Astrocyte (in vitro differentiated cells and primary cell): ENCODE measurements at regions not wholly inside any gene's neighbourhood (a gene's known extent, or its start where the extent isn't known, plus 50 kb on each side); places are given as distances from the start of the nearest gene placed in this dataset.

Experiments
- DNase-seq: peaks from one replicate; pipeline ENCODE4 v3.0.0-alpha.2; 2010; ENCODE audit warnings: low read depth
- FAIRE-seq: peaks from 2 replicates; lab custom pipeline; 2011; peaks lifted over from hg19 to GRCh38; lab: Jason Lieb, UNC
- H2AFZ ChIP-seq: 2 replicates; pipeline ENCODE4 v1.6.0; 2012; ENCODE audit warnings: low read depth, low read length, inconsistent platforms
- H3K27ac ChIP-seq: 2 replicates; pipeline ENCODE4 v1.5.1; 2011; ENCODE audit warnings: low read depth, low read length, inconsistent platforms
- H3K27me3 ChIP-seq: 2 replicates; pipeline ENCODE4 v1.6.0; 2011; ENCODE audit warnings: low read length, inconsistent platforms; ENCODE audit not compliant: insufficient read depth
- H3K36me3 ChIP-seq: 2 replicates; pipeline ENCODE4 v1.5.1; 2011; ENCODE audit warnings: low read length, inconsistent platforms; ENCODE audit not compliant: insufficient read depth
- H3K4me1 ChIP-seq: 2 replicates; pipeline ENCODE4 v1.5.1; 2011; ENCODE audit warnings: low read length, inconsistent platforms; ENCODE audit not compliant: insufficient read depth
- H3K4me2 ChIP-seq: 2 replicates; pipeline ENCODE4 v1.6.0; 2012; ENCODE audit warnings: low read length, inconsistent platforms
- H3K4me3 ChIP-seq: 2 replicates; pipeline ENCODE4 v1.5.1; 2011; ENCODE audit warnings: low read depth, mild to moderate bottlenecking, low read length, inconsistent platforms; ENCODE audit not compliant: insufficient read depth
- H3K79me2 ChIP-seq: 2 replicates; pipeline ENCODE4 v1.6.0; 2012; ENCODE audit warnings: mild to moderate bottlenecking, low read length, inconsistent platforms; ENCODE audit not compliant: insufficient read depth
- H3K9ac ChIP-seq: 2 replicates; pipeline ENCODE4 v1.6.0; 2012; ENCODE audit warnings: mild to moderate bottlenecking, low read length, inconsistent platforms
- H3K9me3 ChIP-seq: 2 replicates; pipeline ENCODE4 v1.5.1; 2012; ENCODE audit warnings: low read depth, mild to moderate bottlenecking, low read length, inconsistent platforms; ENCODE audit not compliant: insufficient read depth
- H4K20me1 ChIP-seq: 2 replicates; pipeline ENCODE4 v1.6.0; 2012; ENCODE audit warnings: low read length, inconsistent platforms; ENCODE audit not compliant: insufficient read depth
- H3K27ac Mint-ChIP-seq: one replicate; pipeline ENCODE4 v1.8.0; 2021; ENCODE audit warnings: mild to moderate bottlenecking, mixed read lengths; ENCODE audit not compliant: unreplicated experiment
- H3K27me3 Mint-ChIP-seq: one replicate; pipeline ENCODE4 v1.8.0; 2021; ENCODE audit warnings: low read depth, mixed read lengths; ENCODE audit not compliant: unreplicated experiment
- H3K36me3 Mint-ChIP-seq: one replicate; pipeline ENCODE4 v1.8.0; 2021; ENCODE audit warnings: low read depth, mixed read lengths; ENCODE audit not compliant: unreplicated experiment
- H3K4me1 Mint-ChIP-seq: one replicate; pipeline ENCODE4 v1.8.0; 2021; ENCODE audit warnings: low read depth, mixed read lengths; ENCODE audit not compliant: unreplicated experiment
- H3K4me3 Mint-ChIP-seq: one replicate; pipeline ENCODE4 v1.8.0; 2021; ENCODE audit warnings: mild to moderate bottlenecking, moderate library complexity, mixed read lengths; ENCODE audit not compliant: unreplicated experiment
- H3K9me3 Mint-ChIP-seq: one replicate; pipeline ENCODE4 v1.8.0; 2021; ENCODE audit warnings: mild to moderate bottlenecking, mixed read lengths; ENCODE audit not compliant: unreplicated experiment
- CTCF ChIP-seq: IDR thresholded peaks from 2 replicates; pipeline ENCODE4 v1.5.1; 2011; ENCODE audit warnings: low read depth, mild to moderate bottlenecking, inconsistent platforms, low read length, moderate library complexity; ENCODE audit not compliant: insufficient read depth
- EZH2 ChIP-seq: IDR thresholded peaks from 2 replicates; pipeline ENCODE4 v1.6.1; 2012; ENCODE audit warnings: mild to moderate bottlenecking, low read length, inconsistent platforms; ENCODE audit not compliant: insufficient read depth

DNA sequence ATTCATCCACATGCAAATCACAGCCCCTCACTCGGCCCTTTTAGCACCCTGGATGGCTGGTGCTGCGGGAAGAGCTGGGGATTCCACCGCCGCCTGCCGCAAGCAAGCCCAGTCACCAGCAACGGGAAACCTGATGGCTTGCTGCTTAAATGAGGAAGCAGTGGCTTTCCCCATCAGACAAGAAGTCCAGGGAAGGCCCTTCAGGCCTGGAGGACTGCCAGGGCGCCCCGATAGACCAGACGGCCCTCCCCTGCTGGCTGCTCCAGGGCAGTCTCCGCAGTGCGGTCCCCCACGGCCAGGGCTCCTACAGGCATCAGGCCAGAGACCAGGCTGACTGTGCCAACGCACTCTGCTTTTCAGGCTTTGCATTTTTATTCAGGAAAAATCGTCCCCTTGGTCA lies 439.1 kb downstream of the EIPR1 start:
- H3K27ac Mint-ChIP-seq, result no peak overlapping the region
- no peaks in the 10 kb centered on the region for H3K9me3 ChIP-seq

GRCh38 chr2:2935445-2936149 lies 442.0 kb downstream of the EIPR1 start:
- H3K9me3 Mint-ChIP-seq, result peaks cover 8% of the 10 kb centered on the region
- Histone ChIP-seq H3K4me1 (no peaks in the 10 kb centered on the region), H3K9ac (no peak overlapping the region), H3K36me3 (no peaks in the 10 kb centered on the region), H3K4me3 (no peak overlapping the region), H3K27me3 (no peaks in the 10 kb centered on the region), H3K27ac (no peak overlapping the region), H3K9me3 (no peaks in the 10 kb centered on the region), H2AFZ (no peak overlapping the region), H3K4me2 (no peak overlapping the region), H3K79me2 (no peaks in the 10 kb centered on the region), H4K20me1 (no peaks in the 10 kb centered on the region)
- no peak for TF ChIP-seq CTCF
- no peak for TF ChIP-seq EZH2
- H3K4me3 Mint-ChIP-seq, result no peak overlapping the region
- DNase-seq (no peak), FAIRE-seq (no peak)
- H3K27me3 Mint-ChIP-seq, result no peaks in the 10 kb centered on the region
- peaks cover 2% of the 10 kb centered on the region for H3K36me3 Mint-ChIP-seq
- no peak overlapping the region for H3K27ac Mint-ChIP-seq
- peaks cover 14% of the 10 kb centered on the region for H3K4me1 Mint-ChIP-seq

More for the DNA sequence above, 439.1 kb downstream of the EIPR1 start:
- Histone ChIP-seq H3K79me2 (no peaks in the 10 kb centered on the region), H3K27ac (no peak overlapping the region), H3K36me3 (no peaks in the 10 kb centered on the region), H3K27me3 (no peaks in the 10 kb centered on the region), H3K4me3 (no peak overlapping the region), H3K4me1 (no peaks in the 10 kb centered on the region), H3K9ac (no peak overlapping the region), H2AFZ (no peak overlapping the region), H3K4me2 (no peak overlapping the region), H4K20me1 (no peaks in the 10 kb centered on the region)
- TF ChIP-seq CTCF, result no peak
- TF ChIP-seq EZH2, result no peak
- H3K9me3 Mint-ChIP-seq, result peaks cover 5% of the 10 kb centered on the region
- H3K27me3 Mint-ChIP-seq, result no peaks in the 10 kb centered on the region
- H3K4me1 Mint-ChIP-seq, result peaks cover 3% of the 10 kb centered on the region
- DNase-seq (no peak), FAIRE-seq (no peak)
- peaks cover 2% of the 10 kb centered on the region for H3K36me3 Mint-ChIP-seq
- peak overlapping the region; percentile 34 for H3K4me3 Mint-ChIP-seq

DNA sequence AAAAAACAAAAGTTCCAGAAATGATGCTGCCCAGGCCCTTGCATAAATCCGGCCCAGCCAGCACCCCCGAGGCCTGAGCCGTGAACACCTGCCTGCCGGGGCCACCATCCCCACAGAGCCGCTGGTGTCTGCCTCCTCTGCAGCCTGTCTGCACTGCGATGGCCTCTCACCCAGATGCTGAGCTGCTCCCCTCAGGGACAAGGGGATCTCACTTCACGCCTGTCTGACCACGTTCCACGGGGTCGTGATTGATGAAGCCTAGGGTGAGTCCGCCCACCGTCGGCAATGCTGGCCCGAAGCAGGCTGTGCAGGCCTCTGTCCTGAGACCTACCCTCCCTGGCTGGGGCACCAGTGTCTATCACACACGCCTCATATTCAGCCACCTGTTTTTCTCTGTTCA lies 444.2 kb downstream of the EIPR1 start:
- peaks cover 18% of the 10 kb centered on the region for H3K4me1 Mint-ChIP-seq
- DNase-seq (no peak), FAIRE-seq (no peak)
- Histone ChIP-seq H3K4me1 (no peaks in the 10 kb centered on the region), H4K20me1 (no peaks in the 10 kb centered on the region), H3K4me3 (no peak overlapping the region), H3K9ac (no peak overlapping the region), H3K9me3 (no peaks in the 10 kb centered on the region), H3K4me2 (no peak overlapping the region), H3K79me2 (no peaks in the 10 kb centered on the region), H3K27me3 (no peaks in the 10 kb centered on the region), H3K36me3 (no peaks in the 10 kb centered on the region), H2AFZ (no peak overlapping the region), H3K27ac (no peak overlapping the region)
- H3K9me3 Mint-ChIP-seq, result peaks cover 19% of the 10 kb centered on the region
- H3K27ac Mint-ChIP-seq, result no peak overlapping the region
- TF ChIP-seq CTCF (no peak), EZH2 (no peak)
- H3K27me3 Mint-ChIP-seq, result no peaks in the 10 kb centered on the region
- no peaks in the 10 kb centered on the region for H3K36me3 Mint-ChIP-seq
- no peak overlapping the region for H3K4me3 Mint-ChIP-seq
